ENCODE measurements at regions not wholly inside any gene's neighbourhood (a gene's known extent, or its start where the extent isn't known, plus 50 kb on each side); places are given as distances from the start of the nearest gene placed in this dataset.

- ChIA-PET POLR2A (no interaction called here), CTCF (no interaction called here)
- DNase-seq (ENCODE audit: extremely low spot score), result no peak
- no peak for TF ChIP-seq CTCF (IDR thresholded peaks at IDR 0.05; ENCODE audit: control extremely low read depth, extremely low read depth, low read depth, missing control alignments)
Measured at GRCh38 chr3:55297245-55297644, 189.9 kb downstream of the WNT5A start.

GRCh38 chr3:55296791-55297190 lies 190.3 kb downstream of the WNT5A start:
- no peak for TF ChIP-seq CTCF (IDR thresholded peaks at IDR 0.05; ENCODE audit: control extremely low read depth, extremely low read depth, low read depth, missing control alignments)
- no peak for DNase-seq (ENCODE audit: extremely low spot score)
- POLR2A ChIA-PET, result no interaction called here
- CTCF ChIA-PET, result no interaction called here

- no peak for DNase-seq (ENCODE audit: extremely low spot score)
- CTCF ChIA-PET, result no interaction called here
- POLR2A ChIA-PET, result no interaction called here
- TF ChIP-seq CTCF (IDR thresholded peaks at IDR 0.05; ENCODE audit: control extremely low read depth, extremely low read depth, low read depth, missing control alignments), result no peak
Measured at GRCh38 chr3:55296030-55296429, 191.1 kb downstream of the WNT5A start.

GRCh38 chr3:55294557-55294956 lies 192.5 kb downstream of the WNT5A start:
- POLR2A ChIA-PET, result no interaction called here
- DNase-seq (ENCODE audit: extremely low spot score), result no peak
- CTCF ChIA-PET, result no interaction called here
- TF ChIP-seq CTCF (IDR thresholded peaks at IDR 0.05; ENCODE audit: control extremely low read depth, extremely low read depth, low read depth, missing control alignments), result no peak

- POLR2A ChIA-PET, result no interaction called here
- no peak for TF ChIP-seq CTCF (IDR thresholded peaks at IDR 0.05; ENCODE audit: control extremely low read depth, extremely low read depth, low read depth, missing control alignments)
- CTCF ChIA-PET, result no interaction called here
- DNase-seq (ENCODE audit: extremely low spot score), result no peak
Measured at GRCh38 chr3:55292360-55292759, 194.7 kb downstream of the WNT5A start.

GRCh38 chr3:55288657-55289056 lies 198.4 kb downstream of the WNT5A start:
- ChIA-PET CTCF (no interaction called here), POLR2A (no interaction called here)
- no peak for DNase-seq (ENCODE audit: extremely low spot score)
- TF ChIP-seq CTCF (IDR thresholded peaks at IDR 0.05; ENCODE audit: control extremely low read depth, extremely low read depth, low read depth, missing control alignments), result no peak

GRCh38 chr3:55286693-55287092 lies 200.4 kb downstream of the WNT5A start:
- ChIA-PET POLR2A (no interaction called here), CTCF (no interaction called here)
- TF ChIP-seq CTCF (IDR thresholded peaks at IDR 0.05; ENCODE audit: control extremely low read depth, extremely low read depth, low read depth, missing control alignments), result no peak
- DNase-seq (ENCODE audit: extremely low spot score), result no peak
